ENCODE measurements at regions not wholly inside any gene's neighbourhood (a gene's known extent, or its start where the extent isn't known, plus 50 kb on each side); places are given as distances from the start of the nearest gene placed in this dataset.

DNA sequence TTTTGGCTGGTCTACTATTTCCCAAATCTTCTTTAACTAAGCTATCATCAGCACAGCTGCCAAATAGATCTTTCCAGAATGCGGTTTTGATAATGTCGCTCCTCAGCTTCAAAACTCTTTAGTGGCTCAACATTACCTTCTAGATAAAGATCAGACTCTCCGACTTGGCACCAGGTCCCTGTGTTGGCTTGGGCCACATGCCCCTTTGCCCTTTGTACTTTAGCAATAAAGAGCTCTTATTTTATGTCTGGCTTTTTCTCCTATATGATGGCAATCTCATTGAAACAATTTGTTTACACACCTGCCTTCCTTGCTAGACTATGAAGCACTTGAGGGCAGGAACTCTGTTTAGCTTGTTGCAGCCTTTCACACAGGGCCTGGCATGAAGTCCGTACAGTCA lies 128.9 kb upstream of the GATA6 start:
- Histone ChIP-seq H3K9me3 (no peaks in the 10 kb centered on the region), H3K4me1 (no peaks in the 10 kb centered on the region), H3K36me3 (no peaks in the 10 kb centered on the region), H3K27me3 (no peaks in the 10 kb centered on the region), H3K4me3 (no peak overlapping the region), H3K27ac (no peak overlapping the region)
- TF ChIP-seq EP300 (IDR thresholded peaks at IDR 0.05) (no peak), CTCF (IDR thresholded peaks at IDR 0.05) (no peak), POLR2A (IDR thresholded peaks at IDR 0.05) (no peak), POLR2AphosphoS5 (IDR thresholded peaks at IDR 0.05) (no peak)
- 81% methylated on average over 4 of the region's 4 CpGs for WGBS
- DNase-seq (ENCODE audit: low spot score in 2 of 2) = no peak

- H3K9me3 ChIP-seq = no peaks in the 10 kb centered on the region
- H3K4me1 ChIP-seq = no peaks in the 10 kb centered on the region
- H3K27me3 ChIP-seq = no peaks in the 10 kb centered on the region
- H3K4me3 ChIP-seq = no peak overlapping the region
- H3K27ac ChIP-seq = no peak overlapping the region
- 48% methylated on average over 4 of the region's 4 CpGs for WGBS
- no peak for TF ChIP-seq EP300 (IDR thresholded peaks at IDR 0.05)
- no peak for TF ChIP-seq POLR2AphosphoS5 (IDR thresholded peaks at IDR 0.05)
- no peak for TF ChIP-seq POLR2A (IDR thresholded peaks at IDR 0.05)
- no peak for TF ChIP-seq CTCF (IDR thresholded peaks at IDR 0.05)
- no peak for DNase-seq (ENCODE audit: low spot score in 2 of 2)
- H3K36me3 ChIP-seq = no peaks in the 10 kb centered on the region
Observed at GRCh38 chr18:22043837-22044236, 125.6 kb upstream of the GATA6 start.

DNA sequence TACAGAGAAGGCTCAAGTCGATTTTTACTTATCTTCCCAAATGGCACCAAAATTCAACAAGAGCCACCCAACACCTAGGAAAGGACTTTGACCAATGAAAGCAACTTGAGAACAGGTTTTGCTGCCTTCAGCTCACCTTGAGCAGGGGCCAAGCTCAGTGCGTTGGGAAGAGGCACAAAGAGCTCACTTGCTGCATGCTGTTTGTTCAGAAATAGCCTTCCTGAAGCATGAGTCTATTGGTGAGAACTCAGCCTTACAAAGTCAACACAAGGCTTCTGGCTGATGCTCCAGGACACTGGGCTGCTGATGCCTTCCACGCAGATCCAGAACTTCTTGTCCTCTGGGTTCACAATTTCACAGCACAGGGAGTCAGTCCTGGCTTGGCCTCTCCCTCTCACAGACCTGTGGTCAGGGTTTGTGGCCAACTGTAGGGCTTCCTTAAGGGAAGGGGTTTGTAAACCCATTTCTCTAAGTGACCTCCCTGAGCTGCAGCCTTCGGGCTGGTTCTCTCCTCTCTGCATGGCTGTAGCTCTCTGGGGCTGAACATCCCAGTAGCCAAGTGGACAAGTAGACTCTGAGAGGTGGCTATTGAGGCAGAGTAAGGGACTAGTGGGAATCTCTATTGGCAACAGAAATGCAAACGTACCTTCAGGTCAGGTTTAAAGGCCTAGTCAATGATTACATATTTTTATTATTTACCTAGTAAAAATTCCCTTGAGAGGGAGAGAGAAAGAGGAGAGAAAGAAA lies 124.7 kb upstream of the GATA6 start:
- TF ChIP-seq POLR2AphosphoS5 (IDR thresholded peaks at IDR 0.05) = no peak
- TF ChIP-seq POLR2A (IDR thresholded peaks at IDR 0.05) = no peak
- TF ChIP-seq EP300 (IDR thresholded peaks at IDR 0.05) = no peak
- TF ChIP-seq CTCF (IDR thresholded peaks at IDR 0.05) = no peak
- 53% methylated on average over 5 of the region's 5 CpGs for WGBS
- no peaks in the 10 kb centered on the region for H3K9me3 ChIP-seq
- no peak overlapping the region for H3K27ac ChIP-seq
- no peak for DNase-seq (ENCODE audit: low spot score in 2 of 2)
- no peaks in the 10 kb centered on the region for H3K4me1 ChIP-seq
- H3K4me3 ChIP-seq = no peak overlapping the region
- no peaks in the 10 kb centered on the region for H3K27me3 ChIP-seq
- H3K36me3 ChIP-seq = no peaks in the 10 kb centered on the region

GRCh38 chr18:22045221-22045918 lies 124.0 kb upstream of the GATA6 start:
- TF ChIP-seq POLR2AphosphoS5 (IDR thresholded peaks at IDR 0.05) = no peak
- no peak for TF ChIP-seq POLR2A (IDR thresholded peaks at IDR 0.05)
- no peak for TF ChIP-seq EP300 (IDR thresholded peaks at IDR 0.05)
- TF ChIP-seq CTCF (IDR thresholded peaks at IDR 0.05) = no peak
- no peak for DNase-seq (ENCODE audit: low spot score in 2 of 2)
- Histone ChIP-seq H3K4me1 (no peaks in the 10 kb centered on the region), H3K36me3 (no peaks in the 10 kb centered on the region), H3K27me3 (no peaks in the 10 kb centered on the region), H3K9me3 (no peaks in the 10 kb centered on the region), H3K27ac (no peak overlapping the region), H3K4me3 (no peak overlapping the region)
- WGBS = 66% methylated on average over 6 of the region's 6 CpGs

- 65% methylated on average over 2 of the region's 2 CpGs for WGBS
Observed at GRCh38 chr18:22046473-22046872, 122.9 kb upstream of the GATA6 start.

More at GRCh38 chr18:22046473-22046872, 122.9 kb upstream of the GATA6 start:
- Histone ChIP-seq H3K36me3 (no peaks in the 10 kb centered on the region), H3K27me3 (no peaks in the 10 kb centered on the region), H3K4me1 (no peaks in the 10 kb centered on the region), H3K27ac (no peak overlapping the region), H3K9me3 (no peaks in the 10 kb centered on the region), H3K4me3 (no peak overlapping the region)
- DNase-seq (ENCODE audit: low spot score in 2 of 2) = no peak
- TF ChIP-seq POLR2AphosphoS5 (IDR thresholded peaks at IDR 0.05) (no peak), POLR2A (IDR thresholded peaks at IDR 0.05) (no peak), CTCF (IDR thresholded peaks at IDR 0.05) (no peak), EP300 (IDR thresholded peaks at IDR 0.05) (no peak)
